Naive B cell (primary cell): ENCODE measurements at regions not wholly inside any gene's neighbourhood (a gene's known extent, or its start where the extent isn't known, plus 50 kb on each side); places are given as distances from the start of the nearest gene placed in this dataset.
"Not testable (repeated sequence)": the region's sequence is repeated elsewhere in the genome, so short reads cannot be mapped to it uniquely, and the experiment has no call there.

ENCODE experiments used
- ATAC-seq, 2 donors: fragments of 150-1000 bp; cut with Tn5 transposase; 2 replicates each; pipeline ENCODE4 v1.10.0; 2021; ENCODE audit warnings: low read depth in 2 of 2, mild to moderate bottlenecking in 2 of 2, moderate library complexity in 2 of 2
- DNase-seq: peaks from one replicate; pipeline ENCODE4 v3.0.0; 2022
- H3K27ac Mint-ChIP-seq, 6 donors: one replicate each; pipeline ENCODE4 v1.8.0; 2020 to 2022; ENCODE audit warnings: mild to moderate bottlenecking in 6 of 6, mixed read lengths in 6 of 6, moderate library complexity in 5 of 6, inconsistent platforms in 2 of 6
- H3K27me3 Mint-ChIP-seq, 3 donors: one replicate each; pipeline ENCODE4 v1.8.0; 2021 to 2022; ENCODE audit warnings: mixed read lengths in 3 of 3, mild to moderate bottlenecking in 1 of 3
- H3K36me3 Mint-ChIP-seq, 2 donors: one replicate each; pipeline ENCODE4 v1.8.0; 2020 to 2022; ENCODE audit warnings: mixed read lengths in 2 of 2, inconsistent platforms in 1 of 2, mild to moderate bottlenecking in 1 of 2
- H3K4me1 Mint-ChIP-seq, 3 donors: one replicate each; pipeline ENCODE4 v1.8.0; 2020 to 2022; ENCODE audit warnings: mixed read lengths in 3 of 3, inconsistent platforms in 1 of 3, mild to moderate bottlenecking in 1 of 3, moderate library complexity in 1 of 3
- H3K4me3 Mint-ChIP-seq, 8 donors: one replicate each; pipeline ENCODE4 v1.8.0; 2020 to 2022; ENCODE audit warnings: mild to moderate bottlenecking in 8 of 8, mixed read lengths in 8 of 8, moderate library complexity in 8 of 8, inconsistent platforms in 2 of 8
- H3K9me3 Mint-ChIP-seq, 7 donors: one replicate each; pipeline ENCODE4 v1.8.0; 2020 to 2022; ENCODE audit warnings: mixed read lengths in 7 of 7, mild to moderate bottlenecking in 5 of 7, inconsistent platforms in 2 of 7, moderate library complexity in 1 of 7

- peaks cover 9 to 27% (median 19%) of the 10 kb centered on the region in 3 donors for H3K27me3 Mint-ChIP-seq
- DNase-seq, H3K36me3 Mint-ChIP-seq, H3K27ac Mint-ChIP-seq, H3K9me3 Mint-ChIP-seq, H3K4me1 Mint-ChIP-seq, ATAC-seq, H3K4me3 Mint-ChIP-seq: not testable (repeated sequence)
These were observed 68.0 kb upstream of the PPP1R26 start for GRCh38 chr9:135411605-135412004.

DNA sequence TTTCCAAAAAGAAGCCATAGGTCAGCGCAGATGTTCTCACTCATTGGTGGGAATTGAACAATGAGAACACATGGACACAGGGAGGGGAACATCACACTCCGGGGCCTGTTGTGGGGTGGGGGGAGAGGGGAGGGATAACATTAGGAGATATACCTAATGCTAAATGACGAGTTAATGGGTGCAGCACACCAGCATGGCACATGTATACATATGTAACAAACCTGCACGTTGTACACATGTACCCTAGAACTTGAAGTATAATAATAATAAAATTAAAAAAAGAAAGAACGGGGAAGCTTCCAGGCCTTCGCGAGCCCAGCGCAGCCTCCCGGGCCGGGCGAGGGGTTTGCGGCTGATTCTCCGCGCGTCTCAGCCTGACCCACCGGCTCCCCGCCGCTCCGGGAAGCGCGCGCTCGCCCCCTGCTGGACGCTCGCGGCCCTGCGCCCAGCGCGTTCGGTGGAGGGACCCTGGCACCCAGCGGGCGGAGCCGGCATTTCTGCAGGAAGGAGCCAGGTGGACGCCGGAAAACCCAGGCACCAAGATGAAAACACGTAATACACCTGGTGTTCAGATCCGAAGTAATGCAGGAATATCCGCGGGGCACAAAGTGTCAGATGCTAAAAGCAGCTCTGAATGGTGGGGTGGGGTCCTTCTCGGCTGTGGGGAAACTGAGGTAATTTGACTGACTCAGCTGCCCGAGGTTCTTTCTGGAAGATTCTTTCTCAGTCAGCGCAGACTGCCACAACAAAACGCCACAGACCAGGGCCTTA, 67.1 kb upstream of the PPP1R26 start:
- peak; percentile 81 to 86 for ATAC-seq
- H3K4me3 Mint-ChIP-seq, H3K36me3 Mint-ChIP-seq, H3K9me3 Mint-ChIP-seq, H3K27ac Mint-ChIP-seq, H3K4me1 Mint-ChIP-seq: not testable (repeated sequence)
- peak; percentile 64 for DNase-seq
- H3K27me3 Mint-ChIP-seq: peaks cover 9 to 27% (median 27%) of the 10 kb centered on the region in 3 donors

DNA sequence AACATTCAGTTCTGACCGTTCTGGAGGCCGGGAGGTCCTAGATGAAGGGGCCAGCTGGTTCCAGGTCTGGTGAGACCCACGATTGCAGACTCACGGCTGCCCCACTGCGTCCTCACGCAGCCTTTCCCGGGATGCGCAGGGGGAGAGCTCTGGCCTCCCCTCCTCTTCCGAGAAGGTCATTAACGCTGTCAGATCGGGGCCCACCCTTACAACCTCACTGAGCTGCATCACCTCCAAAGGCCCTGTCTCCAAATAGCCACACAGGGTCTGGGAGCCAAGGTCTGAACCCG, 66.6 kb upstream of the PPP1R26 start:
- no peaks in the 10 kb centered on the region for H3K9me3 Mint-ChIP-seq
- no peaks in the 10 kb centered on the region for H3K4me1 Mint-ChIP-seq
- ATAC-seq (no peak), DNase-seq (no peak)
- no peak overlapping the region for H3K27ac Mint-ChIP-seq
- H3K27me3 Mint-ChIP-seq: peaks cover 9 to 32% (median 32%) of the 10 kb centered on the region in 3 donors
- H3K36me3 Mint-ChIP-seq: no peaks in the 10 kb centered on the region
- H3K4me3 Mint-ChIP-seq: no peak overlapping the region

DNA sequence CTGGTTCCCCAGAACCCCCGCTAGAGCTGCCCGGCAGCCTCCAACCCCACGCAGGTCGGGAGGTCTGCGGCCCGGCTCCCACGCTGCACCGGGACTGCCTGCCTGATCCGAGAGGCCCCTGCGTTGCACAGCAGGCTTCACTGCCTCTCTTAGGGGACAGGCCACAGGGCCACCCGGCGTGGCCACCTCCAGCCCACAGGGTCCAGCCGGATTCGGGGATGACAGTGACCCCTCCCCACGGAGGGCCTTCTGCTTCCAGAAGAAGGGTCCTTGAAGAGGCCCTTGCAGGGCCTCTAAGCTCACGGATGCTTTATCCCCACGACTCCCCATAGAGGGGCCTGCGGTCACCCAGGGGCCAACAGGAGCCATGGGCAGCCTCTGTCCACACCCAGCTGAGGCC, 66.1 kb upstream of the PPP1R26 start:
- Mint-ChIP-seq H3K36me3 (no peaks in the 10 kb centered on the region), H3K4me3 (no peak overlapping the region), H3K27me3 (peaks cover 7 to 33% (median 32%) of the 10 kb centered on the region in 3 donors), H3K4me1 (no peaks in the 10 kb centered on the region), H3K9me3 (no peaks in the 10 kb centered on the region), H3K27ac (no peak overlapping the region)
- no peak for DNase-seq
- ATAC-seq: no peak

DNA sequence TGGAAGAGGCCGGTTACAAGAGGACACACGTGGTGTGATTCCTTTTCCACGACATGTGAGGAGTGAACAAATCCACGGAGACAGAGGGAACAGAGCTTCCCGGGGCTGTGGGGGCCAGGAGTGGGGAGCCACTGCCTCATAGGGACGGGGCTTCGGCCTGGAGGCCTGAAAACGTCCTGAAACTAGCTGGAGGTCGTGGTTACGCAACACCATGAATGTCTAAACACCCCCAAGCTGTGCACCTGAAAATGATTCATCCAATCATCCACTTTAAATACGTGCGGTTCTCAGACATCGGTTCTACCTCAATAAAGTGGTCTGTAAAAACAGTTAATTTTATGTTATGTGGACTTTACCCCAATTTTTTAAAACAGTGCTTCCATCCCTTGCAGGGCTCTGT, 65.3 kb upstream of the PPP1R26 start:
- Mint-ChIP-seq H3K9me3 (no peaks in the 10 kb centered on the region), H3K4me1 (no peaks in the 10 kb centered on the region), H3K27me3 (peaks cover 5 to 33% (median 30%) of the 10 kb centered on the region in 3 donors), H3K4me3 (no peak overlapping the region), H3K36me3 (no peaks in the 10 kb centered on the region), H3K27ac (no peak overlapping the region)
- ATAC-seq (no peak), DNase-seq (no peak)

DNA sequence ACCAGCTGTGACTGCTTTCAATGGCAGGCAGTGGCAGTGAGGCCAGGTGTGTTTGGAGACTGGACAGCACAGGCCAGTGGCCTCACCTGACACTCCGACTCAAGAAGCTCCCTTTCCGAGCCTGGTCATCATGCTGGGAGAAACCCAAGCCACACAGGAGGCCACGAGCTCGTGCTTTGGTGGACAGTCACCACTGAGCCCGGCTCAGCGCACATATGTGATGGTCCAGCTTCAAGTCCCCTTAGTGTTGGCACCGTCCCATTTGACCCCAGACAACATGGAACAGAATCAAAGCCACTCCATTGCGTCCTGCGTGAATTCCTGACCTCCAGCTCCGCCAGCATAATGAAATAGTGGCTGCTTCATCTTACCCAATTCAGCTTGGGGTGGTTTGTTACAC, 64.0 kb upstream of the PPP1R26 start:
- Mint-ChIP-seq H3K4me1 (no peaks in the 10 kb centered on the region), H3K4me3 (no peak overlapping the region), H3K27me3 (peaks cover 5 to 26% (median 25%) of the 10 kb centered on the region in 3 donors), H3K9me3 (no peaks in the 10 kb centered on the region), H3K36me3 (no peaks in the 10 kb centered on the region), H3K27ac (no peak overlapping the region)
- ATAC-seq (no peak), DNase-seq (no peak)

DNA sequence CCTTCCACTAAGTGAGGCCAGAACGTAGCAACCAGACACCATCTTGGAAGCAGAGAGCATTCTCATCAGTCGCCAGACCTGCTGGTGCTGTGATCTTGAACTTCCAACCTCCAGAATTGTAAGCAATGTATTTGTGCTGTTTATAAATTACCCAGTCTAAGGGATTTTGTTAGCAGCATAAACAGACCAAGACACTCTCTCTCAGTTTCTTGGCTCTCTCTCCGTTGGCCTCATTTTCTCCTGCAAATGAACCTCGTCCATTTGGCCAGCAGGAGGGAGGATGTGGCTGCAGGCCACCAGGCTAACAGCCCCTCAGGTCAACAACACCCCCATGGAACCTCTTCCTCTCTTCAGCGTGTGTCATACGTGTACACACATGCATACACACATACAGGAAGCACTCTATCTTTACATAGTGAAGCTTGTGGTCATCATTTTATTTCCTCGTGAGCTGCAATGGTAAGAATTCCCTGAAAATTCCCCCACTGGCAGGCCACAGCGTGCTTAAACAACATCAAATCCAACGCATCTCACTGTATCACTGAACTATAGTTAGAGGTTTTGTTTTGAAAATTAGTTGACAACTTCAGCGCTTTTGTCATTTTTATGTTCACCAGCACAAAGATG, 62.8 kb upstream of the PPP1R26 start:
- Mint-ChIP-seq H3K4me1 (no peaks in the 10 kb centered on the region), H3K9me3 (no peaks in the 10 kb centered on the region), H3K27me3 (peaks cover 5 to 26% (median 26%) of the 10 kb centered on the region in 3 donors), H3K27ac (no peak overlapping the region), H3K36me3 (no peaks in the 10 kb centered on the region), H3K4me3 (peak overlapping the region in 1 of 8 donors; percentile 23)
- DNase-seq (no peak), ATAC-seq (no peak)

- Mint-ChIP-seq H3K27ac (no peak overlapping the region), H3K4me3 (no peak overlapping the region), H3K9me3 (no peaks in the 10 kb centered on the region), H3K27me3 (peaks cover 8 to 34% (median 26%) of the 10 kb centered on the region in 3 donors), H3K36me3 (no peaks in the 10 kb centered on the region), H3K4me1 (no peaks in the 10 kb centered on the region)
- DNase-seq (no peak), ATAC-seq (no peak)
These were observed 61.4 kb upstream of the PPP1R26 start for GRCh38 chr9:135418161-135418560.

GRCh38 chr9:135419106-135419505, 60.5 kb upstream of the PPP1R26 start:
- ATAC-seq: no peak
- H3K36me3 Mint-ChIP-seq: no peaks in the 10 kb centered on the region
- peaks cover 9 to 40% (median 26%) of the 10 kb centered on the region in 3 donors for H3K27me3 Mint-ChIP-seq
- no peak overlapping the region for H3K27ac Mint-ChIP-seq
- no peaks in the 10 kb centered on the region for H3K4me1 Mint-ChIP-seq
- peak overlapping the region in 1 of 8 donors; percentile 23 for H3K4me3 Mint-ChIP-seq
- H3K9me3 Mint-ChIP-seq: peaks cover 0 to 9% (median 2%) of the 10 kb centered on the region in 7 donors
- DNase-seq: no peak

DNA sequence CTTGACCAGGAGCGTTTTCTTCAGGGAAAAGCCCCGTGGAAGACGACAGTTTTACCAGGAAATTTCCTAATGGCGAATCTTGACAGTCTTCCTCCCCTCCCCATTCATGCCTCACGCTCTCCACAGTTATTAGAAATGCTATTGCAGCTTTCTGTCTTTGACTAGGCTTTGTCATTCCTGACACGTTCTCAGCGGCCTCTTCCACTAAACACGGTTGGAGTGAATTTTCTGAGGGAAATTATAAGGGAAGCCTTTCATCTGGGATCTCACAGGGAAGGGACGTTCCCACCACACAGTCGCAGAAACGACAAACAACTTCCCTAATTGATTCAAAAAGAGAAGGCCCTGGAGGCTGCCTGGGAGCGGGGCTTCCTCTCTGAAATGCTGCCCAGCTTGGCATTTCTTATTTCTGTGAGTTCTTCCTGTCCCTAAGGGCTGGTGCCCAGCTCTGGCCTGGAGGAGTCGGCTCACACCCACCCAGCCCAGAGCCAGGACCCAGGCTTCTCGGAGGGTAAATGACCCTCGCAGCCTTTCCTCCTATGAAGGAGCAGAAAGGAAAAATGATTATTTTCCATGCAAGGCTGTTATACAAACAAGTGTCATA, 57.1 kb upstream of the PPP1R26 start:
- Mint-ChIP-seq H3K4me3 (no peak overlapping the region), H3K9me3 (peaks cover 3 to 21% (median 10%) of the 10 kb centered on the region in 7 donors), H3K27ac (no peak overlapping the region), H3K4me1 (no peaks in the 10 kb centered on the region), H3K27me3 (peaks cover 14 to 52% (median 25%) of the 10 kb centered on the region in 3 donors), H3K36me3 (peaks cover 0 to 7% of the 10 kb centered on the region in 2 donors)
- ATAC-seq: no peak
- no peak for DNase-seq

DNA sequence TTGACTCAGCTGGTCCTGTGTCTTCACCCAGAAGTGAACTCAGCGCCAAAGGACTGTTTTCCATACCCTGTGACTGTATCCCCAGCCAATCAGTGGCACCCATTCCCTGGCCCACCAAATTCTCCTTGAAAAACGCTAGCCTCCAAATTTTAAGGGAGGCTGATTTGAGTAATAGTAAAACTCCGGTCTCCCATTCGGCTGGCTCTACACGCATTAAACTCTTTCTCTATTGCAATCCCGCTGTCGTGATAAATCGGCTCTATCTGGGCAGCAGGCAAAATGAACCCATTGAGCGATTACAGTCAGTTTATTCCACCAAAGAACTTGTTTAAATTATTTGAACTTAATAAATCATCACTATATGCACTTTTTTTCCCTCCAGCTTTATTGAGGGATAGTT, 55.9 kb upstream of the PPP1R26 start:
- H3K4me3 Mint-ChIP-seq: no peak overlapping the region
- H3K9me3 Mint-ChIP-seq: peaks cover 8 to 29% (median 16%) of the 10 kb centered on the region in 7 donors
- no peak for DNase-seq
- H3K4me1 Mint-ChIP-seq: no peaks in the 10 kb centered on the region
- no peak overlapping the region for H3K27ac Mint-ChIP-seq
- H3K36me3 Mint-ChIP-seq: peaks cover 0 to 15% of the 10 kb centered on the region in 2 donors
- no peak for ATAC-seq
- peaks cover 14 to 41% (median 14%) of the 10 kb centered on the region in 3 donors for H3K27me3 Mint-ChIP-seq
